HCT116 (cell line): ENCODE measurements at regions not wholly inside any gene's neighbourhood (a gene's known extent, or its start where the extent isn't known, plus 50 kb on each side); places are given as distances from the start of the nearest gene placed in this dataset.

Source experiments
- ATAC-seq: fragments of 200-7000 bp; cut with Tn5 transposase; 2 replicates; pipeline ENCODE4 v1.9.1; 2020; ENCODE audit warnings: mild to moderate bottlenecking, moderate library complexity
- BruUV-seq: library from RNA; stranded (reverse); fragments of 400-500 nt; replicated peaks from 2 replicates; lab custom pipeline; 2021; lab: Mats Ljungman, UMichigan
- CTCF ChIA-PET: fragments of 300-600 bp; sonication (Branson Sonifier 250); formaldehyde crosslinking; loops from one replicate; lab custom pipeline; 2021; ENCODE audit warnings: antibody characterized with exemption; lab: Charles Lee
- POLR2A ChIA-PET: fragments of 300-600, 350-600 bp; sonication (Branson Sonifier 250); formaldehyde crosslinking; loops from one replicate; lab custom pipeline; 2021; ENCODE audit warnings: antibody characterized with exemption; lab: Charles Lee
- RAD21 ChIA-PET, 2 experiments: fragments of 300-600 bp; sonication (Branson Sonifier 250); formaldehyde crosslinking; loops; one replicate each; lab custom pipeline; 2023; ENCODE audit warnings: low total read pairs in 2 of 2; ENCODE audit not compliant: uncharacterized antibody in 2 of 2, unreplicated experiment in 2 of 2, low non-redundant PET in 1 of 2; lab: Charles Lee
- DNase-seq: peaks from one replicate; pipeline ENCODE4 v3.0.0-alpha.2; 2010; ENCODE audit warnings: low read depth, low spot score
- H2AFZ ChIP-seq: fragments of 200-600 bp; shearing (Covaris generic), sonication (generic); 2 replicates; pipeline ENCODE4 v1.6.1; 2017; ENCODE audit warnings: low read depth, mixed run types, mixed read lengths, antibody characterized with exemption, low read length; ENCODE audit not compliant: poor library complexity, severe bottlenecking
- H3K27ac ChIP-seq: 2 replicates; pipeline ENCODE4 v1.5.1; 2012; ENCODE audit warnings: low read depth, low read length
- H3K27me3 ChIP-seq: fragments of 200-600 bp; sonication (generic); 2 replicates; pipeline ENCODE4 v1.6.1; 2016; ENCODE audit warnings: mixed run types, low read length, mixed read lengths; ENCODE audit not compliant: insufficient read depth
- H3K36me3 ChIP-seq, 2 experiments: fragments of 200-500 bp in 1 of 2; fragments of 200-600 bp in 1 of 2; sonication (Bioruptor generic) in 1 of 2; sonication (generic) in 1 of 2; 2 replicates each; pipeline versions ENCODE4 v1.5.1 to v1.6.1; 2014 to 2016; ENCODE audit warnings: low read length in 2 of 2, inconsistent platforms in 1 of 2, mixed read lengths in 1 of 2, mixed run types in 1 of 2; ENCODE audit not compliant: insufficient read depth in 2 of 2, control insufficient read depth in 1 of 2
- H3K4me1 ChIP-seq, 2 experiments: fragments of 200-600 bp in 1 of 2; sonication (generic) in 1 of 2; 2 replicates each; pipeline versions ENCODE4 v1.5.1 to v1.6.1; 2012 to 2017; ENCODE audit warnings: low read length in 2 of 2, inconsistent platforms in 1 of 2, mild to moderate bottlenecking in 1 of 2, mixed read lengths in 1 of 2, mixed run types in 1 of 2, moderate library complexity in 1 of 2; ENCODE audit not compliant: insufficient read depth in 2 of 2, control insufficient read depth in 1 of 2
- H3K4me2 ChIP-seq: fragments of 200-600 bp; sonication (generic); 2 replicates; pipeline ENCODE4 v1.6.1; 2017; ENCODE audit warnings: mixed run types, low read length, mixed read lengths
- H3K4me3 ChIP-seq, 2 experiments: fragments of 200-600 bp in 1 of 2; sonication (generic) in 1 of 2; replicated peaks in 1 of 2; 2 replicates each; pipeline ENCODE4 v1.5.1; 2011 to 2016; ENCODE audit warnings: low read length in 2 of 2, control low read depth in 1 of 2, low read depth in 1 of 2, mild to moderate bottlenecking in 1 of 2, mixed read lengths in 1 of 2, mixed run types in 1 of 2
- H3K79me2 ChIP-seq: fragments of 200-600 bp; sonication (generic); 2 replicates; pipeline ENCODE4 v1.6.1; 2017; ENCODE audit warnings: mild to moderate bottlenecking, mixed run types, low read length, moderate library complexity, mixed read lengths; ENCODE audit not compliant: insufficient read depth
- H3K9ac ChIP-seq: fragments of 200-600 bp; sonication (generic); 2 replicates; pipeline ENCODE4 v1.6.1; 2016; ENCODE audit warnings: low read length, mixed read lengths
- H3K9me2 ChIP-seq: fragments of 200-600 bp; sonication (generic), shearing (Covaris generic); 2 replicates; pipeline ENCODE4 v1.6.1; 2017; ENCODE audit warnings: mixed run types, mild to moderate bottlenecking, moderate library complexity; ENCODE audit not compliant: insufficient read depth
- H3K9me3 ChIP-seq, 2 experiments: fragments of 200-500 bp in 1 of 2; fragments of 200-600 bp in 1 of 2; sonication (Bioruptor generic) in 1 of 2; sonication (generic) in 1 of 2; 2 replicates each; pipeline ENCODE4 v1.6.1; 2014 to 2017; ENCODE audit warnings: low read length in 2 of 2, mixed read lengths in 2 of 2, inconsistent platforms in 1 of 2, low read depth in 1 of 2, mild to moderate bottlenecking in 1 of 2, mixed run types in 1 of 2, moderate library complexity in 1 of 2; ENCODE audit not compliant: control insufficient read depth in 1 of 2, insufficient read depth in 1 of 2
- H4K20me1 ChIP-seq: fragments of 200-600 bp; sonication (generic), shearing (Covaris generic); 2 replicates; pipeline ENCODE4 v1.6.1; 2017; ENCODE audit warnings: mixed run types, mild to moderate bottlenecking, moderate library complexity; ENCODE audit not compliant: insufficient read depth
- CBX3 ChIP-seq: IDR thresholded peaks from 2 replicates; pipeline ENCODE4 v1.6.1; 2012; ENCODE audit warnings: low read depth
- ELF1 ChIP-seq: IDR thresholded peaks from 2 replicates; pipeline ENCODE4 v1.6.1; 2012; ENCODE audit warnings: low read depth, borderline replicate concordance
- EZH2 ChIP-seq: fragments of 200-600 bp; sonication (generic); IDR thresholded peaks from 2 replicates; pipeline ENCODE4 v1.6.1; 2017; ENCODE audit warnings: antibody characterized with exemption, mixed run types
- EZH2phosphoT487 ChIP-seq: fragments of 200-600 bp; IDR thresholded peaks from 2 replicates; pipeline ENCODE4 v1.6.1; 2018; ENCODE audit warnings: antibody characterized with exemption, borderline replicate concordance
- FOSL1 ChIP-seq: IDR thresholded peaks from 2 replicates; pipeline ENCODE4 v1.6.1; 2012; ENCODE audit warnings: low read depth
- JUND ChIP-seq: IDR thresholded peaks from 2 replicates; pipeline ENCODE4 v1.6.1; 2012
- POLR2AphosphoS5 ChIP-seq: IDR thresholded peaks from 2 replicates; pipeline ENCODE4 v1.6.1; 2011; ENCODE audit warnings: mild to moderate bottlenecking, low read depth, low read length, moderate library complexity
- SIN3A ChIP-seq: IDR thresholded peaks from 2 replicates; pipeline ENCODE4 v1.6.1; 2012; ENCODE audit warnings: low read depth
- SP1 ChIP-seq: IDR thresholded peaks from 2 replicates; pipeline ENCODE4 v1.6.1; 2012; ENCODE audit warnings: low read depth
- SRF ChIP-seq: IDR thresholded peaks from 2 replicates; pipeline ENCODE4 v1.6.1; 2012; ENCODE audit warnings: low read depth
- YY1 ChIP-seq: IDR thresholded peaks from 2 replicates; pipeline ENCODE4 v1.6.1; 2011; ENCODE audit warnings: low read length, low read depth, moderate library complexity, mild to moderate bottlenecking; ENCODE audit not compliant: insufficient replicate concordance; ENCODE audit errors: extremely low read depth
- ZFX ChIP-seq: fragments of 450-650 bp; IDR thresholded peaks from 2 replicates; pipeline ENCODE4 v1.6.1; 2017
- ZNF274 ChIP-seq: fragments of 200-500 bp; sonication (Bioruptor generic); IDR thresholded peaks from 2 replicates; pipeline ENCODE4 v1.6.1; 2014; ENCODE audit warnings: mild to moderate bottlenecking, low read depth, low read length, inconsistent platforms
- intact Hi-C: fragments of 100-400 bp; cut with micrococcal nuclease; formaldehyde crosslinking; loops from 2 replicates; pipeline ENCODE4 v1.10.0; 2022
- TF ChIP-seq, protein P1 (sequence below): IDR thresholded peaks from 2 replicates; pipeline ENCODE4 v1.6.1; 2012
- TF ChIP-seq, protein P2 (sequence below): IDR thresholded peaks from 2 replicates; pipeline ENCODE4 v1.6.1; 2012; ENCODE audit warnings: low read depth
- TF ChIP-seq, protein P3 (sequence below): IDR thresholded peaks from 2 replicates; pipeline ENCODE4 v1.6.1; 2012
- TF ChIP-seq, protein P4 (sequence below): IDR thresholded peaks from 2 replicates; pipeline ENCODE4 v1.6.1; 2011; ENCODE audit warnings: mild to moderate bottlenecking, low read length, moderate library complexity; ENCODE audit not compliant: insufficient replicate concordance; ENCODE audit errors: extremely low read depth
- TF ChIP-seq, protein P5 (sequence below), 3 experiments: fragments of 200-600 bp in 1 of 3; sonication (generic) in 1 of 3; IDR thresholded peaks in 2 of 3; conservative IDR thresholded peaks in 1 of 3; 2 replicates each; pipeline ENCODE4 v1.5.1; 2012 to 2017; ENCODE audit warnings: low read depth in 2 of 3, low read length in 2 of 3, antibody characterized with exemption in 1 of 3, borderline replicate concordance in 1 of 3, control low read depth in 1 of 3, mild to moderate bottlenecking in 1 of 3, mixed read lengths in 1 of 3, mixed run types in 1 of 3, moderate library complexity in 1 of 3; ENCODE audit not compliant: insufficient read depth in 1 of 3

DNA sequence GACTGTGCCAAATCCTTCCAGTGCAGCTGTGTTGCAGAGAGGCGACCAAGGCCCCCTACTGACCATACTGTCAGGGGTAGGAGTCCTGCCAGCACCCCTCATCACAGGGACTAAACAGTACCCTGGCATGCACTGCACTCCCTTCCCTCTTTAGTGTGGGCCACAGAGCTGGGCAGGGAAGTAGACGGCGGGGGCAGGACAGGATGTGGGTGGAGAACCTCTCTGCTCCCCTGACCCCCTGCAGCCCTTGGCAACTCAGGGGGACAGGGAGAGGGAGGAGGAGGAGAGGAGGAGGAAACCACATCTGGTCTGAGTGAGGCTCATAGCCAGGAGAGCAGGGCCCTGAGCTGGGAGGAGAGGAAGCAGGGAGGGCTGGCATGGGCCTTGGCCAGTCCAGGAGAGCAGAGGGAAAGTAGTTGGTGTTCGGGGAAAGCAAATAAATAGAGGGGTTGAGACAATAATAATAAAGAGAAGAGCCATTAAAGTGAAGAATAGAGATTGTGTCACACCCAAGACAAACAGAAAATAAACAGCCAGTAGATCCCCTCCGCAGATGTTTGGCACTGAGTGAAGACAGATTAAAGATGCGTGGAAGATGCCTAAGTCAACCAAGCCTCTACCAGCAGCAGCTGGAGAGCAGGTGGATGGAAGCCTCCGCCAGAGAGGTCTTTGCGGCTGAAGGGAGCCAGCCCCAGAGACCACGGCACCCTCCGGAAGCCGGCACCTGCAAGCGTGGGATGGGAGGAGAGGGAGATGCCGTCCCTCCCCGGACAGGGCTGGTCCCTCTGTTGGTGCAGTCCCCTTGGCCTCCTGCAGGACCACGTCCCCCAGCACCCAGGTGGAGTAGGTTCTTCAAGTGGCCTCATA is 61.5 kb downstream of the RPUSD4 start:
- no TSS peak for BruUV-seq
- H3K9me2 ChIP-seq = no peaks in the 10 kb centered on the region
- H3K4me2 ChIP-seq = no peak overlapping the region
- H2AFZ ChIP-seq = no peak overlapping the region
- H3K4me3 ChIP-seq = no peak overlapping the region
- no peaks in the 10 kb centered on the region for H3K79me2 ChIP-seq
- H3K9ac ChIP-seq = no peak overlapping the region
- CTCF ChIA-PET = no interaction called here
- H3K27ac ChIP-seq = no peak overlapping the region
- no peaks in the 10 kb centered on the region for H3K36me3 ChIP-seq
- 0 out of 2 replicates have a peak, but pooled peaks cover 3% of the 10 kb centered on the region for H3K27me3 ChIP-seq
- intact Hi-C loops = no loop called here
- H3K4me1 ChIP-seq = peaks cover 7 to 10% of the 10 kb centered on the region in 2 experiments; a peak in 2 of 4 replicates
- DNase-seq = no peak
- POLR2A ChIA-PET = no interaction called here
- H4K20me1 ChIP-seq = no peaks in the 10 kb centered on the region
- no peak for ATAC-seq
- H3K9me3 ChIP-seq = no peaks in the 10 kb centered on the region
- TF ChIP-seq, protein P1, sequence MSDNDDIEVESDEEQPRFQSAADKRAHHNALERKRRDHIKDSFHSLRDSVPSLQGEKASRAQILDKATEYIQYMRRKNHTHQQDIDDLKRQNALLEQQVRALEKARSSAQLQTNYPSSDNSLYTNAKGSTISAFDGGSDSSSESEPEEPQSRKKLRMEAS = no peak
- TF ChIP-seq POLR2AphosphoS5 (no peak), EZH2 (no peak), ZNF274 (no peak), EZH2phosphoT487 (no peak), SIN3A (no peak), CBX3 (no peak), ELF1 (no peak), ZFX (no peak), FOSL1 (no peak), YY1 (no peak), SP1 (no peak), JUND (no peak), SRF (no peak)
- TF ChIP-seq, protein P2, sequence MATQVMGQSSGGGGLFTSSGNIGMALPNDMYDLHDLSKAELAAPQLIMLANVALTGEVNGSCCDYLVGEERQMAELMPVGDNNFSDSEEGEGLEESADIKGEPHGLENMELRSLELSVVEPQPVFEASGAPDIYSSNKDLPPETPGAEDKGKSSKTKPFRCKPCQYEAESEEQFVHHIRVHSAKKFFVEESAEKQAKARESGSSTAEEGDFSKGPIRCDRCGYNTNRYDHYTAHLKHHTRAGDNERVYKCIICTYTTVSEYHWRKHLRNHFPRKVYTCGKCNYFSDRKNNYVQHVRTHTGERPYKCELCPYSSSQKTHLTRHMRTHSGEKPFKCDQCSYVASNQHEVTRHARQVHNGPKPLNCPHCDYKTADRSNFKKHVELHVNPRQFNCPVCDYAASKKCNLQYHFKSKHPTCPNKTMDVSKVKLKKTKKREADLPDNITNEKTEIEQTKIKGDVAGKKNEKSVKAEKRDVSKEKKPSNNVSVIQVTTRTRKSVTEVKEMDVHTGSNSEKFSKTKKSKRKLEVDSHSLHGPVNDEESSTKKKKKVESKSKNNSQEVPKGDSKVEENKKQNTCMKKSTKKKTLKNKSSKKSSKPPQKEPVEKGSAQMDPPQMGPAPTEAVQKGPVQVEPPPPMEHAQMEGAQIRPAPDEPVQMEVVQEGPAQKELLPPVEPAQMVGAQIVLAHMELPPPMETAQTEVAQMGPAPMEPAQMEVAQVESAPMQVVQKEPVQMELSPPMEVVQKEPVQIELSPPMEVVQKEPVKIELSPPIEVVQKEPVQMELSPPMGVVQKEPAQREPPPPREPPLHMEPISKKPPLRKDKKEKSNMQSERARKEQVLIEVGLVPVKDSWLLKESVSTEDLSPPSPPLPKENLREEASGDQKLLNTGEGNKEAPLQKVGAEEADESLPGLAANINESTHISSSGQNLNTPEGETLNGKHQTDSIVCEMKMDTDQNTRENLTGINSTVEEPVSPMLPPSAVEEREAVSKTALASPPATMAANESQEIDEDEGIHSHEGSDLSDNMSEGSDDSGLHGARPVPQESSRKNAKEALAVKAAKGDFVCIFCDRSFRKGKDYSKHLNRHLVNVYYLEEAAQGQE = no peak
- TF ChIP-seq, protein P3, sequence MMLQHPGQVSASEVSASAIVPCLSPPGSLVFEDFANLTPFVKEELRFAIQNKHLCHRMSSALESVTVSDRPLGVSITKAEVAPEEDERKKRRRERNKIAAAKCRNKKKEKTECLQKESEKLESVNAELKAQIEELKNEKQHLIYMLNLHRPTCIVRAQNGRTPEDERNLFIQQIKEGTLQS = no peak
- TF ChIP-seq, protein P4, sequence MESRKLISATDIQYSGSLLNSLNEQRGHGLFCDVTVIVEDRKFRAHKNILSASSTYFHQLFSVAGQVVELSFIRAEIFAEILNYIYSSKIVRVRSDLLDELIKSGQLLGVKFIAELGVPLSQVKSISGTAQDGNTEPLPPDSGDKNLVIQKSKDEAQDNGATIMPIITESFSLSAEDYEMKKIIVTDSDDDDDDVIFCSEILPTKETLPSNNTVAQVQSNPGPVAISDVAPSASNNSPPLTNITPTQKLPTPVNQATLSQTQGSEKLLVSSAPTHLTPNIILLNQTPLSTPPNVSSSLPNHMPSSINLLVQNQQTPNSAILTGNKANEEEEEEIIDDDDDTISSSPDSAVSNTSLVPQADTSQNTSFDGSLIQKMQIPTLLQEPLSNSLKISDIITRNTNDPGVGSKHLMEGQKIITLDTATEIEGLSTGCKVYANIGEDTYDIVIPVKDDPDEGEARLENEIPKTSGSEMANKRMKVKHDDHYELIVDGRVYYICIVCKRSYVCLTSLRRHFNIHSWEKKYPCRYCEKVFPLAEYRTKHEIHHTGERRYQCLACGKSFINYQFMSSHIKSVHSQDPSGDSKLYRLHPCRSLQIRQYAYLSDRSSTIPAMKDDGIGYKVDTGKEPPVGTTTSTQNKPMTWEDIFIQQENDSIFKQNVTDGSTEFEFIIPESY = no peak
- TF ChIP-seq, protein P5, sequence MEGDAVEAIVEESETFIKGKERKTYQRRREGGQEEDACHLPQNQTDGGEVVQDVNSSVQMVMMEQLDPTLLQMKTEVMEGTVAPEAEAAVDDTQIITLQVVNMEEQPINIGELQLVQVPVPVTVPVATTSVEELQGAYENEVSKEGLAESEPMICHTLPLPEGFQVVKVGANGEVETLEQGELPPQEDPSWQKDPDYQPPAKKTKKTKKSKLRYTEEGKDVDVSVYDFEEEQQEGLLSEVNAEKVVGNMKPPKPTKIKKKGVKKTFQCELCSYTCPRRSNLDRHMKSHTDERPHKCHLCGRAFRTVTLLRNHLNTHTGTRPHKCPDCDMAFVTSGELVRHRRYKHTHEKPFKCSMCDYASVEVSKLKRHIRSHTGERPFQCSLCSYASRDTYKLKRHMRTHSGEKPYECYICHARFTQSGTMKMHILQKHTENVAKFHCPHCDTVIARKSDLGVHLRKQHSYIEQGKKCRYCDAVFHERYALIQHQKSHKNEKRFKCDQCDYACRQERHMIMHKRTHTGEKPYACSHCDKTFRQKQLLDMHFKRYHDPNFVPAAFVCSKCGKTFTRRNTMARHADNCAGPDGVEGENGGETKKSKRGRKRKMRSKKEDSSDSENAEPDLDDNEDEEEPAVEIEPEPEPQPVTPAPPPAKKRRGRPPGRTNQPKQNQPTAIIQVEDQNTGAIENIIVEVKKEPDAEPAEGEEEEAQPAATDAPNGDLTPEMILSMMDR (IDR thresholded peaks at IDR 0.05 in 2 of 3, conservative IDR thresholded peaks at IDR 0.05 in 1 of 3; ENCODE audit: borderline replicate concordance in 1 of 3, insufficient read depth in 1 of 3, low read depth in 2 of 3, low read length in 2 of 3) = no peak
- TF ChIP-seq, all 23 proteins: peak for 0
- RAD21 ChIA-PET = no interaction called here
